ENCODE measurements at regions not wholly inside any gene's neighbourhood (a gene's known extent, or its start where the extent isn't known, plus 50 kb on each side); places are given as distances from the start of the nearest gene placed in this dataset.

DNA sequence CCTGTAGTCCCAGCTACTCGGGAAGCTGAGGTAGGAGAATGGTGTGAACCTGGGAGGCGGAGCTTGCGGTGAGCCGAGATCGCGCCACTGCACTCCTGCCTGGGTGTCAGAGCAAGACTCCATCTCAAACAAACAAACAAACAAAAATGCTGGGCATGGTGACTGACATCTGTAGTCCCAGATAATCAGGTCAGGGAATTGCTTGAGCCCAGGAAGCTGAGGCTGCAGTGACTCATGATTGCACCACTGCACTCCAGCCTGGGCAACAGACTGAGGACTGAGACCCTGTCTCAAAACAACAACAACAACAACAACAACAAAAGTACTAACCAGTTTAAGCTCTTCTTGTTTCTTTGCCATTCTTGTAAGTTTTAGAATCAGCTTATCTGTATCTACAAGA lies 383.0 kb upstream of the PMFBP1 start:
- no peak for TF ChIP-seq POLR2A (IDR thresholded peaks at IDR 0.05)
- TF ChIP-seq, protein P1, sequence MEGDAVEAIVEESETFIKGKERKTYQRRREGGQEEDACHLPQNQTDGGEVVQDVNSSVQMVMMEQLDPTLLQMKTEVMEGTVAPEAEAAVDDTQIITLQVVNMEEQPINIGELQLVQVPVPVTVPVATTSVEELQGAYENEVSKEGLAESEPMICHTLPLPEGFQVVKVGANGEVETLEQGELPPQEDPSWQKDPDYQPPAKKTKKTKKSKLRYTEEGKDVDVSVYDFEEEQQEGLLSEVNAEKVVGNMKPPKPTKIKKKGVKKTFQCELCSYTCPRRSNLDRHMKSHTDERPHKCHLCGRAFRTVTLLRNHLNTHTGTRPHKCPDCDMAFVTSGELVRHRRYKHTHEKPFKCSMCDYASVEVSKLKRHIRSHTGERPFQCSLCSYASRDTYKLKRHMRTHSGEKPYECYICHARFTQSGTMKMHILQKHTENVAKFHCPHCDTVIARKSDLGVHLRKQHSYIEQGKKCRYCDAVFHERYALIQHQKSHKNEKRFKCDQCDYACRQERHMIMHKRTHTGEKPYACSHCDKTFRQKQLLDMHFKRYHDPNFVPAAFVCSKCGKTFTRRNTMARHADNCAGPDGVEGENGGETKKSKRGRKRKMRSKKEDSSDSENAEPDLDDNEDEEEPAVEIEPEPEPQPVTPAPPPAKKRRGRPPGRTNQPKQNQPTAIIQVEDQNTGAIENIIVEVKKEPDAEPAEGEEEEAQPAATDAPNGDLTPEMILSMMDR (IDR thresholded peaks at IDR 0.05), result no peak
- no peak for DNase-seq
- no peak overlapping the region for H3K27ac ChIP-seq
- H3K36me3 ChIP-seq, result no peaks in the 10 kb centered on the region
- no peaks in the 10 kb centered on the region for H3K27me3 ChIP-seq
- no peaks in the 10 kb centered on the region for H3K4me1 ChIP-seq
- no peaks in the 10 kb centered on the region for H3K9me3 ChIP-seq
- H3K4me3 ChIP-seq, result no peak overlapping the region

DNA sequence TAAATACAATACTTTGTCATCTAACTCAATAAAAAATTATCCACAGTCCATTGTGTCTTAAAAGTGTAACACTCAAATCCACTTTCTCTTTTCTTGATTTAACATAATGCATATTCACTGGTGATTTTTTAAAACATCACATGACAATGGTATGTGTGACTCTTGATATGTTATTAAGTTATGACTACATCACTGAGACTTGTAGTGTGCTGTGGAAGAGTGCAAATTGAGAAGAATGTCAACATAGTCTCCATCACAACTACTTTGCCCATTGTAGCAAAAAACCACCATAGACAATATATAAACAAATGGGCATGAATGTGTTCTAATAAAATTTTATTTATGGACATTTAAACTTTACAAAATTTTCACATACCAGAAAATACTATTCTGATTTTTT lies 380.7 kb upstream of the PMFBP1 start:
- H3K4me1 ChIP-seq, result no peaks in the 10 kb centered on the region
- no peak for DNase-seq
- TF ChIP-seq, protein P1 (IDR thresholded peaks at IDR 0.05), result no peak
- no peak for TF ChIP-seq POLR2A (IDR thresholded peaks at IDR 0.05)
- no peak overlapping the region for H3K27ac ChIP-seq
- H3K9me3 ChIP-seq, result no peaks in the 10 kb centered on the region
- H3K27me3 ChIP-seq, result no peaks in the 10 kb centered on the region
- no peak overlapping the region for H3K4me3 ChIP-seq
- no peaks in the 10 kb centered on the region for H3K36me3 ChIP-seq

DNA sequence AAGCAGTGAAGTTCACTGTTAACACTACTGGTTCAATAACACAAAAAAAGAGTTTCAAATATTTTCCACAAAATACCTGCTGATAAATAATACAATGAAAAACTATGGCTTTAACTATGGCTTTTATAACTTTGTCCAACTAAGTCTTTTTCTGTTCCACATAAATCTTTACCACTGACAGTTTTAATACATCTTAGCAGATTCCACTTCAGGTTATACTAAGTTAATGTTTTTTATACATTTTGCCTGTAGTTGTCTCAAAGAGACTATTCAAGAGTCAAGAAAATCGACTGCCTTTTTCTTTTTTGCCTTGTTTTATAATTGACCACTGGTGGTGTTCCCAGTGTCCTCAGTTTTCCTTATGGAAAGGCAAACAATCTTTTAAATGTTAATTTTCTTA lies 379.7 kb upstream of the PMFBP1 start:
- DNase-seq, result no peak
- H3K4me1 ChIP-seq, result no peaks in the 10 kb centered on the region
- no peak overlapping the region for H3K27ac ChIP-seq
- no peak overlapping the region for H3K4me3 ChIP-seq
- no peaks in the 10 kb centered on the region for H3K9me3 ChIP-seq
- TF ChIP-seq POLR2A (IDR thresholded peaks at IDR 0.05), result no peak
- TF ChIP-seq, protein P1 (IDR thresholded peaks at IDR 0.05), result no peak
- H3K36me3 ChIP-seq, result no peaks in the 10 kb centered on the region
- no peaks in the 10 kb centered on the region for H3K27me3 ChIP-seq

DNA sequence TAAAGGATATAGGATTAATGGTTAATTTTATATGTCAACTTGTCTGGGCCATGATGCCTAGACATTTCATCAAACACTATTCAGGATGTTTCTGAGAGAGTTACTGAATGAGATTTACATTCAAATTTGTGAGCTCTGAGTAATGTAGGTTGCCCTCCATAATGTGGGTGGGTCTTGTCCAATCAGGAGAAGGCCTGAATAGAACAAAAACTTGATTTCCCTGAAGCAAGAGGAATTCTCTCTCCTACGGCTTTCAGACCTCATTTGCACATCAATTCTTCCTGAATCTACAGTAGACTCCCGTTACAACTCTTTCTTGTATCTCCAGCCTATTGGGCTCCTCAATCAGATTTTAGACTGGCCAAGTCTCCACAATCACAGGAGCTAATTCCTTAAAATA lies 377.9 kb upstream of the PMFBP1 start:
- TF ChIP-seq, protein P1 (IDR thresholded peaks at IDR 0.05), result no peak
- no peak for TF ChIP-seq POLR2A (IDR thresholded peaks at IDR 0.05)
- H3K27me3 ChIP-seq, result no peaks in the 10 kb centered on the region
- DNase-seq, result no peak
- H3K4me1 ChIP-seq, result no peaks in the 10 kb centered on the region
- H3K27ac ChIP-seq, result no peak overlapping the region
- no peak overlapping the region for H3K4me3 ChIP-seq
- no peaks in the 10 kb centered on the region for H3K36me3 ChIP-seq
- no peaks in the 10 kb centered on the region for H3K9me3 ChIP-seq

DNA sequence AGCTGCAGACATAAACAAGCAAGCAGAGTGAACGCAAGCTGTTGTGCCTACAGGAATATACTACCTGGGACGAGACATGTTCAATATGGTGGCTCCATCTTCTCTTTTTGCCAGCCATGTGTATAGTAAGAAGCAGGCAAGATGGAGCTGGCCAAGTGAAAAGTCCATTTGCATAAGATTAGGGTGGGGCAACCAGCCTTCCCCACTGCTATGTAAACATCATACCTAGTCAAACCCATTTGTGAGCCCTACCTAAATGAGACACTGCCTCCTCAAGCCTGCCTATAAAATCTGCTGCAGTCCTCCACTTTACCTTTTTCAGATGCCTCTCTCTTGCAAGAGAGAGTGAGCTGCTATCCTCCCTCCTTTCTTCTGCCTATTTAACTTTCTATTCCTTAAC lies 370.1 kb upstream of the PMFBP1 start:
- DNase-seq, result no peak
- TF ChIP-seq POLR2A (IDR thresholded peaks at IDR 0.05), result no peak
- TF ChIP-seq, protein P1 (IDR thresholded peaks at IDR 0.05), result no peak
- H3K9me3 ChIP-seq, result no peaks in the 10 kb centered on the region

DNA sequence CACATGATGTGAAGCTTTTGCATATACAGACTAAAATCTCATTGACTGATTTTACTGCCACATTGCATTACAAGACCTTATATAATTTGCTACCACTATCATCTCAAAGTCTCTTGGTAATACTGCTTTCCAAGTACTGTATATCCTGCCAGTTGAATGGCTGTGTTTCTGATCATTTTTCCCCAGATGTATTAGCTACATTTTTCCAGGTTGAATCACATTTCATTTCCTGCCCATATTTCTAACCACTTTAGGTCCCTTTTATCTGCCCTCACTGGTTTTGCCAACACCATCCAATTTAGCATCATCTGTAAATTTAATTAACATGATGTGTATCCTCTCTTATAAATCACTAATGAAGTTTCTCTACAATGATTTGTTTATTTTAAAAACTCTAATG lies 365.7 kb upstream of the PMFBP1 start:
- no peaks in the 10 kb centered on the region for H3K27me3 ChIP-seq
- no peak for DNase-seq
- no peak overlapping the region for H3K27ac ChIP-seq
- H3K9me3 ChIP-seq, result no peaks in the 10 kb centered on the region
- no peak for TF ChIP-seq POLR2A (IDR thresholded peaks at IDR 0.05)
- TF ChIP-seq, protein P1 (IDR thresholded peaks at IDR 0.05), result no peak
- H3K4me1 ChIP-seq, result no peaks in the 10 kb centered on the region
- H3K4me3 ChIP-seq, result no peak overlapping the region
- H3K36me3 ChIP-seq, result no peaks in the 10 kb centered on the region

More for the DNA sequence above, 370.1 kb upstream of the PMFBP1 start:
- Histone ChIP-seq H3K27me3 (no peaks in the 10 kb centered on the region), H3K36me3 (no peaks in the 10 kb centered on the region), H3K4me3 (no peak overlapping the region), H3K27ac (no peak overlapping the region), H3K4me1 (no peaks in the 10 kb centered on the region)
